Skeletal muscle satellite cell (primary cell): ENCODE measurements at regions not wholly inside any gene's neighbourhood (a gene's known extent, or its start where the extent isn't known, plus 50 kb on each side); places are given as distances from the start of the nearest gene placed in this dataset.

ENCODE experiments used
- H3K27me3 ChIP-seq: 2 replicates; pipeline ENCODE4 v1.7.0; 2013; ENCODE audit warnings: low read length; ENCODE audit not compliant: control insufficient read depth, insufficient read depth
- H3K36me3 ChIP-seq: 2 replicates; pipeline ENCODE4 v1.7.0; 2013; ENCODE audit warnings: mild to moderate bottlenecking, control low read depth, low read length; ENCODE audit not compliant: insufficient read depth
- H3K4me1 ChIP-seq: 2 replicates; pipeline ENCODE4 v1.7.0; 2013; ENCODE audit warnings: low read length; ENCODE audit not compliant: control insufficient read depth, insufficient read depth
- H3K4me2 ChIP-seq: 2 replicates; pipeline ENCODE4 v1.7.0; 2013; ENCODE audit warnings: mild to moderate bottlenecking, low read length
- H3K4me3 ChIP-seq: 2 replicates; pipeline ENCODE4 v1.7.0; 2013; ENCODE audit warnings: low read length
- H3K9ac ChIP-seq: 2 replicates; pipeline ENCODE4 v1.7.0; 2013; ENCODE audit warnings: mild to moderate bottlenecking, low read depth, low read length, moderate library complexity
- H3K9me3 ChIP-seq: replicated peaks from 2 replicates; pipeline ENCODE4 v1.7.0; 2013; ENCODE audit warnings: mild to moderate bottlenecking, control low read depth, low read length

GRCh38 chr6:1190366-1190765 is 121.5 kb upstream of the FOXQ1 start:
- Histone ChIP-seq H3K36me3 (no peaks in the 10 kb centered on the region), H3K9me3 (no peaks in the 10 kb centered on the region), H3K9ac (peak overlapping the region; percentile 44), H3K4me3 (no peak overlapping the region), H3K4me1 (peaks cover 5% of the 10 kb centered on the region), H3K4me2 (peak overlapping the region; percentile 31), H3K27me3 (no peaks in the 10 kb centered on the region)

GRCh38 chr6:1188199-1188598 is 123.7 kb upstream of the FOXQ1 start:
- Histone ChIP-seq H3K36me3 (no peaks in the 10 kb centered on the region), H3K9ac (no peak overlapping the region), H3K27me3 (no peaks in the 10 kb centered on the region), H3K4me1 (peaks cover 5% of the 10 kb centered on the region), H3K4me3 (no peak overlapping the region), H3K4me2 (no peak overlapping the region), H3K9me3 (no peaks in the 10 kb centered on the region)

GRCh38 chr6:1187293-1188131 is 124.4 kb upstream of the FOXQ1 start:
- no peak overlapping the region for H3K4me2 ChIP-seq
- no peaks in the 10 kb centered on the region for H3K27me3 ChIP-seq
- H3K9ac ChIP-seq = no peak overlapping the region
- H3K9me3 ChIP-seq = no peaks in the 10 kb centered on the region
- no peak overlapping the region for H3K4me3 ChIP-seq
- H3K4me1 ChIP-seq = peaks cover 5% of the 10 kb centered on the region
- H3K36me3 ChIP-seq = no peaks in the 10 kb centered on the region

GRCh38 chr6:1184318-1184717 is 127.6 kb upstream of the FOXQ1 start:
- Histone ChIP-seq H3K4me3 (no peak overlapping the region), H3K9me3 (no peaks in the 10 kb centered on the region), H3K36me3 (no peaks in the 10 kb centered on the region), H3K4me2 (no peak overlapping the region), H3K9ac (no peak overlapping the region), H3K27me3 (no peaks in the 10 kb centered on the region), H3K4me1 (no peaks in the 10 kb centered on the region)

- no peaks in the 10 kb centered on the region for H3K9me3 ChIP-seq
- H3K36me3 ChIP-seq = no peaks in the 10 kb centered on the region
- H3K27me3 ChIP-seq = no peaks in the 10 kb centered on the region
- no peaks in the 10 kb centered on the region for H3K4me1 ChIP-seq
- no peak overlapping the region for H3K9ac ChIP-seq
- no peak overlapping the region for H3K4me3 ChIP-seq
- no peak overlapping the region for H3K4me2 ChIP-seq
These were observed 129.0 kb upstream of the FOXQ1 start for GRCh38 chr6:1182722-1183521.

GRCh38 chr6:1181939-1182605 is 129.8 kb upstream of the FOXQ1 start:
- H3K4me1 ChIP-seq = no peaks in the 10 kb centered on the region
- no peak overlapping the region for H3K4me3 ChIP-seq
- no peaks in the 10 kb centered on the region for H3K27me3 ChIP-seq
- no peak overlapping the region for H3K9ac ChIP-seq
- no peaks in the 10 kb centered on the region for H3K9me3 ChIP-seq
- H3K4me2 ChIP-seq = no peak overlapping the region
- H3K36me3 ChIP-seq = no peaks in the 10 kb centered on the region

GRCh38 chr6:1179571-1180459 is 132.1 kb upstream of the FOXQ1 start:
- no peaks in the 10 kb centered on the region for H3K4me1 ChIP-seq
- no peak overlapping the region for H3K4me3 ChIP-seq
- H3K36me3 ChIP-seq = no peaks in the 10 kb centered on the region
- no peak overlapping the region for H3K4me2 ChIP-seq
- H3K27me3 ChIP-seq = no peaks in the 10 kb centered on the region
- no peaks in the 10 kb centered on the region for H3K9me3 ChIP-seq
- no peak overlapping the region for H3K9ac ChIP-seq

GRCh38 chr6:1178590-1178989 is 133.3 kb upstream of the FOXQ1 start:
- Histone ChIP-seq H3K36me3 (no peaks in the 10 kb centered on the region), H3K9me3 (no peaks in the 10 kb centered on the region), H3K4me2 (no peak overlapping the region), H3K27me3 (no peaks in the 10 kb centered on the region), H3K9ac (no peak overlapping the region), H3K4me1 (no peaks in the 10 kb centered on the region), H3K4me3 (no peak overlapping the region)

GRCh38 chr6:1176567-1176966 is 135.3 kb upstream of the FOXQ1 start:
- Histone ChIP-seq H3K4me2 (no peak overlapping the region), H3K36me3 (no peaks in the 10 kb centered on the region), H3K9ac (no peak overlapping the region), H3K27me3 (no peaks in the 10 kb centered on the region), H3K4me1 (no peaks in the 10 kb centered on the region), H3K4me3 (no peak overlapping the region), H3K9me3 (no peaks in the 10 kb centered on the region)

GRCh38 chr6:1175877-1176276 is 136.0 kb upstream of the FOXQ1 start:
- Histone ChIP-seq H3K4me1 (no peaks in the 10 kb centered on the region), H3K36me3 (no peaks in the 10 kb centered on the region), H3K4me3 (no peak overlapping the region), H3K9ac (no peak overlapping the region), H3K9me3 (no peaks in the 10 kb centered on the region), H3K27me3 (no peaks in the 10 kb centered on the region), H3K4me2 (no peak overlapping the region)

- Histone ChIP-seq H3K4me1 (no peaks in the 10 kb centered on the region), H3K27me3 (no peaks in the 10 kb centered on the region), H3K9me3 (no peaks in the 10 kb centered on the region), H3K36me3 (no peaks in the 10 kb centered on the region), H3K4me3 (no peak overlapping the region), H3K9ac (no peak overlapping the region), H3K4me2 (no peak overlapping the region)
These were observed 141.1 kb upstream of the FOXQ1 start for GRCh38 chr6:1170794-1171193.
